ENCODE measurements at regions not wholly inside any gene's neighbourhood (a gene's known extent, or its start where the extent isn't known, plus 50 kb on each side); places are given as distances from the start of the nearest gene placed in this dataset.

GRCh38 chr1:234773936-234774677, 164.1 kb upstream of the IRF2BP2 start:
- no peak for DNase-seq (ENCODE audit: low read depth)
- TF ChIP-seq CTCF (IDR thresholded peaks at IDR 0.05; ENCODE audit: low read depth, low read length, missing control alignments), result no peak
- no peak overlapping the region for H3K4me3 ChIP-seq (ENCODE audit: low read depth, low read length)

DNA sequence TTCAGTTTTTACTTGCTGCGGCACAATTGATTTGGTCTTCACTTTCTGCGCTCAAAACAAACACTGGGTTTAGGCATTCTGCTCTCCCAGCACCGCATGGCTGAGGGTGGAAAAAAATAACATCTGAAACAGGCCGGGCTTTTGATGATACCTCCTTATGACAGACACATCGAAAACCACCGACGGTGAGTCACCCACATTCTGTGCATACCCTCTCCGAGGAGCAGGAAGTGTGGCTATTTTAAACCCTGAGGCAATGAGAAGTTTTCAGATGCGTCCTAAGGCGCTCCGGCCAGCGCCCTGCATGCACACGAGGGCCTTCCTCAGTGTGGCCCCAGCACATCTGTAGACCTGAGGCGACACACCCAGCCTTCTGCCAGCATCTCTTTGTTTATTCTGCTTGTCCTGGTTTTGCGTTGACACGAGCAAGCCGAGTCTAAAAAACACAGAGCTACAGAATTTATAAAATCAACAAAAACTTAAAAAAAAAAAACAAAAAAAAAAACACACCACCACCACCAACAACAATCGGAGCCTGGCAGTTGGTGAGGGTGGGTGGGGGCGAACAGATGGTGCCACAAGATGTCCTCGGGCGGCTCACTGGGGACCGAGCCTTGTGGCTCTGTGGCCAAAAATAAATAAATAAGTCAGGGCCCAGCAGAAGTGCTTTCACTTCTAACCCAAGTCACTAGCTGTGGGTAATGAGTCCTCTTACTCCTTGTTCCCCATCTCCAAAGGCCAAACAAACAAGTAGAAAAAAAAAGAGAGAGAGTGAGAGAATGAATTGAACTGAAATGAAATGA, 162.6 kb upstream of the IRF2BP2 start:
- peak; percentile 95 for DNase-seq (ENCODE audit: low read depth)
- H3K4me3 ChIP-seq (ENCODE audit: low read depth, low read length), result no peak overlapping the region; the same call in 1 of the 2 replicates
- no peak for TF ChIP-seq CTCF (IDR thresholded peaks at IDR 0.05; ENCODE audit: low read depth, low read length, missing control alignments)

- DNase-seq (ENCODE audit: low read depth), result no peak
- TF ChIP-seq CTCF (IDR thresholded peaks at IDR 0.05; ENCODE audit: low read depth, low read length, missing control alignments), result no peak
- H3K4me3 ChIP-seq (ENCODE audit: low read depth, low read length), result no peak overlapping the region
Observed at GRCh38 chr1:234771642-234772344, 161.8 kb upstream of the IRF2BP2 start.

GRCh38 chr1:234770924-234771540, 161.1 kb upstream of the IRF2BP2 start:
- H3K4me3 ChIP-seq (ENCODE audit: low read depth, low read length), result no peak overlapping the region
- DNase-seq (ENCODE audit: low read depth), result no peak
- TF ChIP-seq CTCF (IDR thresholded peaks at IDR 0.05; ENCODE audit: low read depth, low read length, missing control alignments), result no peak

GRCh38 chr1:234769986-234770795, 160.2 kb upstream of the IRF2BP2 start:
- no peak for DNase-seq (ENCODE audit: low read depth)
- TF ChIP-seq CTCF (IDR thresholded peaks at IDR 0.05; ENCODE audit: low read depth, low read length, missing control alignments), result no peak
- H3K4me3 ChIP-seq (ENCODE audit: low read depth, low read length), result no peak overlapping the region

All from GM12864 (cell line).